GM19455 (cell line): ENCODE measurements at regions not wholly inside any gene's neighbourhood (a gene's known extent, or its start where the extent isn't known, plus 50 kb on each side); places are given as distances from the start of the nearest gene placed in this dataset.

Experiments
- ATAC-seq: cut with Tn5 transposase; IDR thresholded peaks from one replicate; pipeline ENCODE4 v1.9.1; 2021; ENCODE audit not compliant: unreplicated experiment

DNA sequence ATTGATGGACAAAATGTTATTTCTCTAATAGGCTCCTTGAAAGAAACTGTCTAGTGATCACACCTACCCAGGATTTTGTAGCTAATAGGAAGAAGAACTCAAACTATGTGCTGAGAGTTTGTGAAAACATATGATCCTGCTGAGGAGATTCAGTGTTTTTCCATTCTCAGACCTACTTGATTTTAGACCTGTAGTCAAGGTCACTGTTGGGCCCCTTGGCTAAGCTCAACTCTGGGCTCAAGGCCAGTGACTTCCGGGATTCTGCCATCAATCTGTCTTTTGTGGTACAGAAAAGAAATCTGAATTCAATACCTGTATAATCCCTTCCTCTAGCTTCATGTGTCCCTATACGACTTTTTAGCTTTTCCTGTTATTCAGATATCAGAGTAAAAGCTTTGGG lies 79.7 kb upstream of the FERD3L start:
- ATAC-seq = no peak

- no peak for ATAC-seq
Measured at GRCh38 chr7:19215412-19215811, 70.2 kb upstream of the FERD3L start.

- no peak for ATAC-seq
Measured at GRCh38 chr7:19213746-19214145, 68.5 kb upstream of the FERD3L start.

DNA sequence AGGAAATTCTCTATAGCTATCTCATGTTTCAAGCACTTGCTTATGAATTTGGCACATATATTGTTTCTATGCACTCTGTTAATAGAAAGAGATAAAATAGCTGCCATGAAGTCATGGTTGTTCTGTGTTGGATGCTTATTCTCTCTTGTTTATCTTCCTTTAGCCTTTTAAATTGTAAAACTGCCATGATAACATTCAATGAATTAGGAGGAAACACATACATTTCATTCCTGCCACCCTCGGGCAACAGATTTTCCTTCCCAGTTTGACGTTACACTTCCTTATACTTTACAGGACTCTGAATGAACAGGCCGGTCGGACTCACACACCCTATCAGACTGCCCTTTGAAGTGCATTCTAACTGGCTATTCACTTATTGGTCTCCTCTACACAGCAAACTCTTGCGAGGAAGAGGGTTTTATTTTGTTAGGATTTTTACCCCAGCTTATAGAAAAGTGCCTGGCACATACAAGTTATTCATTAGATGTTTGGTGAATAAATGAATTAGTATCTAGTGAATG lies 65.7 kb upstream of the FERD3L start:
- ATAC-seq = no peak

DNA sequence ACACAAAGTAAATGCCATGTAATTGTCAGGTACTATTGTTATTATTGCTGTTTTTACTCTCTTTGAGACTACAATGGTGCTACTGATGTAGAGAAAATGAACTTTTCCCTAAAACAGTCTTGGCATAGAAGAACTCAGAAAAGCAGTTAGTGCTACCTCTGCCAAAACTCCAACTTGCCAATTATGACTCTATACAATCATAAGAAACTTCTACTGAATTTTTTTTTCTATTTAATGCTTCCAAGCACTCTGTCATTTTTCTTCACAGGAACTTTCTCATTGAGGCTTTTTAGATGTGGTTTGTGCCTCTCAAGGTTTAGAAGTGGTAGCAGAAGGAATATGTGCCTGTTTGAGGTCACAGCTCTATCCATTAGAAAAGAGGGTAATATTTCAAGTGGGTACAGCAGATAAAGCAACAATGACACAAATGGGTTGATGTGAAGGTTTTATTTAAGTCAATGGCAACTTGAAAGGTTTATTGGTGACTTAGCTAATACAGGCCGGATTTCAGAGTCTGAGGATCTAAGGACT lies 64.0 kb upstream of the FERD3L start:
- ATAC-seq = no peak

DNA sequence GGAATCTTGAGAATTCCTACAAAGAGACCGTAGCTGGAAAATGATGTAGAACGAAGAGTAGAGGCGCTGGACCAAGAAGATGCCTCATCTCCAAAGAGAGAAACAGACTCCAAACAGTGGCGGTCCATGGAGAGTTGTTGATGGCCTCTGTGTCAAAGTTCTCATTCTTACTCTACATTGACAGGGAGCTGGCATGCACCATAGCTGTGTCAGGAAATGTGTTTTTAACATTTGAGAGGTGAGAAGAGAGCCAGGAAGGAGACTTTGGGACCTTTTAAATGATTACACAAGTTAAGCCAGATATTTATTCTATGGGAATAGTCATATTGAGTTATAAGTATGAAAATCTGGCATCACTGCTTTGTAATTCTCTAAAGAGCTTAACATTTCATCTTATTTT lies 61.5 kb upstream of the FERD3L start:
- ATAC-seq = no peak

DNA sequence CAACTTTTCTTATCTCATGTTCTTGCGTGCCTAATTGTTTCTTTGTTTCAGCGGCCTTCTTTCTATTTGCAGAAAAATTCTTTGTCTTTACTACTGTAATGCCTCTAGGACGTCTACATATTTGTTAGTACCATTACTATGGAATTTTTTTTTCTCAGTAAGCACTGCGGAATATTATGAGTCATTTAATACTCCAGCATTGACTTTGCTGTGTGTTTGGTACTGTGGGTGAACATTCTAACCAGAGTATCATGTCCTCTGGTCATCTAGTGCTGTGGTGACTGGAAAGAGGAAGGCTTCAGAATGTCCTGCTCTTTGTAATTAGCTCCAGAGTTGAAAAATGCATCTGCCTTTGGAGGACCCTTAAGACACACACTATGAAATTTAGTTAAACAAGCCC lies 58.5 kb upstream of the FERD3L start:
- ATAC-seq = no peak

DNA sequence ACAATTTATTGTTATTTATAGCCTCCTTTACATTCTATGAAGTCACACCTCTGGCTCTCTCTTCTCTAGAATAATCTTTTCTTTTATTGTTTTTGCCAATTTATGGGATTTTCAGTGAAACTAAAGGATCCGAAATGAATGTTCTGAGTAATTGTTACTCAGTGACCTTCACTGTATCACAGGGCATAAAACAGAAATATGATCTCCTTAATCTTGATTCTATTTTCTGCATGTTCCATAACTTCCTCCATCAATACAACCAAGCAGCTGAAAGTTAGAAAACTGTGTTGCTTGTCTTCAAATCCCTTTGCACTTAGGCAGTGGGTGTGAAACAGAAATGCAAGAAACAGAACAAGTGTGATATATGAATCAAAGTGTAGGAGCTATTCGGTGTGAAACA lies 57.4 kb upstream of the FERD3L start:
- no peak for ATAC-seq
